Stimulated activated CD4-positive, alpha-beta T cell treated with anti-CD3 and anti-CD28 coated beads, Interleukin-12 subunit alpha, Interleukin-12 subunit beta, amount 100 ng/mL, for 24 hours (primary cell): ENCODE measurements at regions not wholly inside any gene's neighbourhood (a gene's known extent, or its start where the extent isn't known, plus 50 kb on each side); places are given as distances from the start of the nearest gene placed in this dataset.

Experiments used
- DNase-seq, 2 experiments: peaks; one replicate each; pipeline ENCODE4 v3.0.0-alpha.2; 2020; ENCODE audit warnings: low read depth in 2 of 2

- no peak for DNase-seq
Observed at GRCh38 chr5:167307042-167307441, 984.4 kb upstream of the WWC1 start.

DNA sequence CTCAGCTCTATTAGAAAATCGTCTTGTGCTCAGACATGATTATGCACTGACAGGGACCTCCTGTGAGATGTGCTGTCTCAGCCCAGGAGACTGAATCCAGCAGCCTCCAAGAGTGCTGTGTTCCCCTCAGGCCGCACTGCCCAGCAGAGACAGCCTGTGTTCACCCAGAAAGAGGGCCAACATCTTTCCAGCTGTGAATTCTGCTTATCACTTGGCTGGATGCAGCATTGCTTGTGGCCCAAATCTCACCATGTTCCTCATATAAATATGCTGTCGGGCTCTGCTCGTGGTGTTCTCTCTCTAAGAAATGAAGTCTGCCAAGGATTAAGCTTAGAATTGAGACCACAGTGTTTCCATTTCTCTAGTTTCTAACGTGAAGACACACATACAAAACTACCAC lies 983.0 kb upstream of the WWC1 start:
- no peak for DNase-seq

GRCh38 chr5:167309941-167310517 lies 981.4 kb upstream of the WWC1 start:
- no peak for DNase-seq

DNA sequence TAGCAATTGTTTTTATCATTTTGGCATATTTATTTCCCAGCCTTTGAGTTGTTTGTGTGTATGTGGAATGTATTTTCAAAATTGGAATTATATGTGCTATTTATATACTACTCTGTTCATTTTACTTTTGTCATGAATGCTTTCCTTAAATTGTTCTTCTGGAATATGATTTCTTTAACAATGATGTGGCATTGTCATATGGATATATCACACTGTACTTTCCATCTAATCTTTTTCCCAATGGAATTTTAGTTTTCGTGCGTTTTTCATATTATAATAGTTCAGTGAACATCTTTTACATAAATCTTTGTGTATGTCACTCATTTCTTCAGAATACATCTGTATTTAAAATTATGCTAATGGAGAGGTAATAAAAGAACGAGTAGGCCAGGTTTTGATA lies 980.1 kb upstream of the WWC1 start:
- DNase-seq: no peak

- no peak for DNase-seq
Observed at GRCh38 chr5:167312225-167312624, 979.2 kb upstream of the WWC1 start.

DNA sequence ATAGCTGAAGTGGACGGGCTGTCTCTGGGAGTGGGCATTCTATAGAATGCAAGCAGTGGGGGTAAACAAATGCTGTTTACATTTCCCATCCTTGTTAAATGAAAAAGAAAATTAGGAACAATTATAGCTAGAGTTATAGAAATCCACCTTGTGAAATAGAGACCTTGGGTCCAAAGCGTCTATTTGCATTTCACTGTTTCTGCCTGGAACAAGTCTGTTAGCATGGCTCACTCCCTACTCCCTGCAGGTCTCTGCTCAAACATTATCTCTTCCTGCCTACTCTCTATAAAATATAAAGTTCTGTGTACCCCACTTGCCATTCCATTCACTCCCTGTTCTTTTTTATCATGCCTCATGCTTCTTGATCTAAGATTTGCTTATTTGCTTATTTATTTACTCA lies 975.7 kb upstream of the WWC1 start:
- DNase-seq: no peak

- no peak for DNase-seq
Observed at GRCh38 chr5:167317884-167318283, 973.6 kb upstream of the WWC1 start.

GRCh38 chr5:167319243-167319642 lies 972.2 kb upstream of the WWC1 start:
- no peak for DNase-seq

DNA sequence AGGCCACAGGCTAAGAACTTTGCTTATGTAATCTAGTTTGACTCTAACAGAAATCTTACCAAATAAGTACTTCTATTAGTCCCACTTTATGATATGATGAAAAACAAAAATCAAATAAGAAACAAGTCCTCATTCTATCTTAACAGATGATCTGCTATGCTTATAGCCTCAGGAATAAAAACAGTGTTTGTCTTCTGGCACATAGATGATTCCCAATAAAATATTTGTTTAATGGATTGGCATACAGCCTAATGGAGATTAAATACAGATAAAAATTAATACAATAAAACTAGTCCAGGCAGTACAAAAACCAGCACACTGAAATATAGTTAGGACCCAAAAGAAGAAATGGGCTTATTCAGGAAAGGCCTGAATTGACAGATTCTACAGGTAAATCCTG lies 971.4 kb upstream of the WWC1 start:
- no peak for DNase-seq

GRCh38 chr5:167332309-167332708 lies 959.1 kb upstream of the WWC1 start:
- DNase-seq: no peak

DNA sequence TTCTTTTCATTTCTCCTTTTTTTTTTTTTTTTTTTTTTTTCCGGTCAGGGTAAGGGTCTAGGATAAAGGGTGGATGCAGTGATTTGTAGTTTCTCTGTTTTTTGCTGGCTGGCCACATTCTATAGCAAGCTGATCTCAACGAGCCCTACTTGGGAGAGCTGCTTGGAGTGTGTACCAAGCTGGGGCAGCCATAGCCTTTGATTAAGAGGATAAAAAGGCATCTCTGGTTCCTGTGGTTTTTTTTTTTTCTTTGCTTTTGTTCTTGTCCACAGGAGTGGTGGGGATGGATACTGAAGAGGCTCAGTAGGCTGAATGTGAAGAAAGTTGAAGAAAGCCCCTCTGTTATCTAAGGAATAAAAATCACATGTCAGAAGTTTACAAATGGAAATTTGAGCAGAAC lies 955.3 kb upstream of the WWC1 start:
- no peak for DNase-seq

DNA sequence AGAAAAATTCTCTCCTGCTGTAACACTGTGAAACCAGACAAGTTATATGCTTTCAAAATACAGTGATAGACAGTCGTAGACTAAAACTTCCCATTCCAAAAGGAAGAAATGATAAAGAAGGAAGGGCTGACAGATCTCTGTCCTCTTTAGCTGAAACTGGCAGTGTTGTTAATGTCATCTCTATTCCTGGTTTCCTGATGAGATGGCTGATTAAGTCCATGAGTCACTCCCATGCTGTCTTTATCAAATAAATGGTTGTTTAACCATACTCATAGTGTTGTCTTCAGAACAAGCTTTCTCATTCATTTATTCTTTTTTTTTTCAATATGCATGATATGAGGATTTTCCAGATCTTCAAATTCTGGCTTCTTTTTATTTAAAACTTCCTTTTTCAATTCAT lies 952.2 kb upstream of the WWC1 start:
- no peak for DNase-seq

GRCh38 chr5:167346461-167346860 lies 945.0 kb upstream of the WWC1 start:
- DNase-seq: no peak

DNA sequence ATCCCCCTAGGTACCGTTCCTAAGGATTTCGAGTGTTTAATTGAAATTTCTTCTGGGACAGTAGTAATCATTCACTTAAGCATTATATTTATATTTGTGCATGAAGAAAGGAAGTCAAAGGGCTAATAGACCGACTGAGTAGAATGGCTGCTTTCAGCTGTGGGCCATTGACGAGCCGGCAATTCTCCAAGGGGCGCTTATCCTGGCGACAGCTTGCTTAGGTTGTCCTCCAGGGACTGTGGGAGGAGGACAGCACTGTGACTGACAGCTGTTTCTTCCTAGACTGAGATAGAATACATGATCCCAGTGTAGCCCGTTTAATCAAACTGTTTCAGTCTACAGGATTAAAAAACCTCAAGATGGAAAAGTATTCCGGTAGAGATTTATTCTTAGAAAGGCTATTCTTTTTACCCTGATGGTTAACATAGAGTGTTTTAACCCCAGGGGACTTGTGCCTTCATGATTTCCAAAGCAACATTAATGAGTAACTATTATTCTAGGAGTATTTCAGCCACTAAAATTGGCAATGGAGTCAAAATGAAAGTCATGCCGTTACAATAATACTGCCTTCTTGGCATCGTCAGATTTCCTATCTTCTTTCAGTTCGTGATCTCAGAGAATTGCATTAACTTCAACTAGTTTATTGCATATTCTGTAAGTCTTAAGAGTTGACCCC lies 943.1 kb upstream of the WWC1 start:
- no peak for DNase-seq

DNA sequence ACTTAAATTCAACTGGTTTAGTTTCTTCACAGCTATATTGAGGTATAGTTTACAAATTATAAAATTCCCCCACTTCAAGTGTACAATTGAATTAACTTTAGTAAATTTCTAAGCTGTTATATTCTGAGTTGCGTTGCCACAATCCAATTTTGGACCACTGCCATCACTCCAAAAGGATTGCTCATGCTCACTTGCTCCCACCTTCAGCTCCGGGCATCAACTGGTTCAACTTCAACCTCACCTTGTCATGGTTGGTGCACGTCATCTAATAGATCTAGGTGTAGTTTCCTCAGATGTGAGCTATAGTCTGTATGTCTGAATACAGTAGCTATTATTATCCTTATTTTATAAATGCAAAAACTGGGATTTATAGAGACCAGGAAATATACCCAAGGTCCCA lies 942.5 kb upstream of the WWC1 start:
- no peak for DNase-seq

DNA sequence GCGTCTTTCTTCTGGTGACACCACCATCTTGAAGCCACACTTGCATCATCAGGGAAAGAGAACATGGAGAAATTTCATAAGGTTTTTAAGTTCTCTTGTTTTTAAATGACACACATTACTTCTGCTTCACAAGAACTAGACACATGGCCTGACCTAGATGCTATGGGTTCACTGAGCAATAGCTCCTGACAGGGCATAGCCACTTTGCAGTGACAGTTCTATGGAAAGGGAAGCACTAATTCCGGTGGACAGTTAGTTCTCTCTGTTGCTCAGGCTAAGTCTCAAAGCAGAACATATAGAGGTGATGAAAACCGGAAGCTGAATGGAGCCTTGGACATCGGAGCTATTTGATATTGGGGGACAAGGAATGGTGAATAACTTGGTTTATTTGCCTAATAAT lies 940.1 kb upstream of the WWC1 start:
- no peak for DNase-seq

GRCh38 chr5:167352801-167353200 lies 938.6 kb upstream of the WWC1 start:
- DNase-seq: no peak

GRCh38 chr5:167355346-167355745 lies 936.1 kb upstream of the WWC1 start:
- no peak for DNase-seq

DNA sequence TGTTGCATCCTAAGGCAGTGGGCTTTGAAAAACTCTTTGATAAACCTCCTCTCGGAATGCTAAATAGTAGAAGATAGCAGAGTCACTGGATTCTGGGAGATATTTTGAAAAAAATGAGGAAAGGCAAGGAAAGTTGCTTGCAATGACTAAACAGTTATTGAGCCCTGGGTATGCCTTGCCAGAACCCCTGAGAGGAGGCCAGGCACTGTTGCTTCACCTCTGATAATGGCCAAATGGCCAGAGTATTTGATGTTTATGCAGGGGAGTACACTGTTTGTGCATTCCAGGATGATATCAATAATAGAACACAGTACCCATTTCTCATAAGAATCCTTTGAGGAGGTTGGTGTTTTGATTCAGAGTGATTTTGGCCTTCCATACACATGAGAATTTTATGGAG lies 935.1 kb upstream of the WWC1 start:
- DNase-seq: no peak

DNA sequence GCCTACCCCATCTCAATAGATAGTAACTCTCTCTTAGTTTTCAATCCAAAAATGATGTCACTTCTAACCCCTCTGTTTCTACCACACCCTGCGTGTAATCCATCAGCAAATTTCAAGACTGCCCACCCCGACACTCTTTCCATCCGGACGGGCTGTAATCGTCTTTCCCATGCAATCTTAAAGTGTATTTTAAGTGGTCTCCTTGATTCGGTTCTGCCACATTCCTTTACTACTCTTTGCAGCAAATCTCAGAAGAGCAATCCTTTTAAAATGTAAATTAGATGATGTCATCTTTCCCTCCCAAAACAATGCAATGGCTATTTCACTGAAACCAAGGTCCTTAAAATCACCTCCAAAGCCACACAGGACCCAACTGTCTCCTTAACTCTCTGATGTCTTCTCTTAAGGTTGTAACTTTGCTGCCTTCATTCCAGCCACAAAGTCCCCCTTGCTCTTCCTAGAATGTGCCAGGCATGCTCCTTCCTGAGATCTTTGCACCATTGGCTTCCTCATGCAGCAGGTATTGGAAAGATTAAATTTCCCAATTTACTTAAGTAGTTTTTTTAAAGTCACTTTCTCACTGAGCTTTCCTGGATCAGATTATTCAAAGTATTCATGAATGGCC lies 932.5 kb upstream of the WWC1 start:
- DNase-seq: no peak

DNA sequence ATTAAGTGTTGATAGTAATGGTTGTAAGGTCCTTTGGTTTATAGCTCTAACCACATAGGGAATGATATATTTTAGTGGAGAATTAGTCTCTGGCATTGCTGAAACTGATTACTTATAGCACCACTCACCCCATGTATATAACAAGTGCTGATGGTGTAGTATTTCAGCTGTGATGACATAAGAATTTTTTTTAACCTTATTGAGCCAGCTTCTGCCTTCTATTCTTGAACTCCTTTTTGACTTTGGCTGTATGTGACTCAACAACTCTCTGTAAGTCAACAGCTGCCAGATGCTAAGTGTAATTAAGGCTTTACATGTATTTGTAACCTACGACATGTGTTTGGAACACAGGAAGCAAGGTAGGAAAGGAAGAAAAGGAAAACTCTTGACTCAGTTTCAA lies 929.6 kb upstream of the WWC1 start:
- no peak for DNase-seq

DNA sequence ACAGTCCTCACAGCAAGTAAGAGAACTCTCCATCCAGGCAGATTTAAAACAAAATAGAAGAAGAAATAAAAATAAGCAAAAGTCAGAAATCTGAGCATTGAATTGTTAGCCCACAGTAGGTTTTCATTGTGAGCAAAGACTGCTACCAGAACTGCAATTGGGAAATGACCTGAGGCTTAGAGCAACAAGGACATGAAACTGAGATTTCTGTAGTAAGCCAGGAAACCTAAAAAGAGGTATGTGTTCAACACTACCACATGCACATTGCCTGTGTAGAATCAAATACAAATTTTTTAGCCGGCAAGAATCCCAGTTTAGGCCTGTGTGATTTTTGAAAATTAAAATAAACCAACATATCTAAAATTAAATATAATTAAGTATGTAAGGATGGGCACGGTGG lies 928.4 kb upstream of the WWC1 start:
- no peak for DNase-seq

DNA sequence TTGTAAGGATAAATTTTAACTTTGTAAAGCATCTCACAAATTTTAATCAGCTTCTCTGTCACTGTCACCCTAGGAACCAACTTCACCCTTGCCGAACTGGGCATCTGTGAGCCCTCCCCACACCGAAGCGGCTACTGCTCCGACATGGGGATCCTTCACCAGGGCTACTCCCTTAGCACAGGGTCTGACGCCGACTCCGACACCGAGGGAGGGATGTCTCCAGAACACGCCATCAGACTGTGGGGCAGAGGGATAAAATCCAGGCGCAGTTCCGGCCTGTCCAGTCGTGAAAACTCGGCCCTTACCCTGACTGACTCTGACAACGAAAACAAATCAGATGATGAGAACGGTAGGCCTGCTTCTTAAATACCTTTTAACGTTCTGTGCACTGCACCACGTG lies 916.3 kb upstream of the WWC1 start:
- DNase-seq: no peak
